PFSK-1 (cell line): ENCODE measurements at regions not wholly inside any gene's neighbourhood (a gene's known extent, or its start where the extent isn't known, plus 50 kb on each side); places are given as distances from the start of the nearest gene placed in this dataset.

ENCODE experiments used
- POLR2AphosphoS5 ChIP-seq: IDR thresholded peaks from 2 replicates; pipeline ENCODE4 v1.6.1; 2012; ENCODE audit warnings: low read depth, mild to moderate bottlenecking, control low read depth, low read length, moderate library complexity
- REST ChIP-seq, 2 experiments: IDR thresholded peaks; 2 replicates each; pipeline versions ENCODE4 v1.6.1 to v1.8.0; 2011 to 2012; ENCODE audit warnings: low read depth in 2 of 2, low read length in 2 of 2, control low read depth in 1 of 2, inconsistent platforms in 1 of 2, mild to moderate bottlenecking in 1 of 2, moderate library complexity in 1 of 2; ENCODE audit not compliant: insufficient read depth in 1 of 2
- SIN3A ChIP-seq: IDR thresholded peaks from 2 replicates; pipeline ENCODE4 v1.6.1; 2012; ENCODE audit warnings: mild to moderate bottlenecking, low read length, moderate library complexity, borderline replicate concordance; ENCODE audit not compliant: insufficient read depth

- no peak for TF ChIP-seq REST (IDR thresholded peaks at IDR 0.05; ENCODE audit: insufficient read depth in 1 of 2, low read depth in 2 of 2, low read length in 2 of 2)
- no peak for TF ChIP-seq POLR2AphosphoS5
- no peak for TF ChIP-seq SIN3A
Measured at GRCh38 chr4:114321366-114321765, 277.2 kb upstream of the UGT8 start.
